Suprapubic skin (tissue), 4 donors: ENCODE measurements at regions not wholly inside any gene's neighbourhood (a gene's known extent, or its start where the extent isn't known, plus 50 kb on each side); places are given as distances from the start of the nearest gene placed in this dataset.

Experiments
- DNase-seq, 2 donors: peaks; one replicate each; pipeline ENCODE4 v3.0.0-alpha.2; 2019; ENCODE audit warnings: low spot score in 2 of 2
- H3K27ac ChIP-seq: fragments of 200-600 bp; sonication (generic); one replicate; pipeline ENCODE4 v1.5.1; 2019
- H3K27me3 ChIP-seq: fragments of 200-600 bp; sonication (generic); one replicate; pipeline ENCODE4 v1.5.1; 2019
- H3K36me3 ChIP-seq: fragments of 200-600 bp; sonication (generic); one replicate; pipeline ENCODE4 v1.5.1; 2019
- H3K4me1 ChIP-seq: fragments of 200-600 bp; sonication (generic); one replicate; pipeline ENCODE4 v1.5.1; 2019
- H3K4me3 ChIP-seq: fragments of 200-600 bp; sonication (generic); one replicate; pipeline ENCODE4 v1.5.1; 2019; ENCODE audit warnings: mild to moderate bottlenecking
- H3K9me3 ChIP-seq: fragments of 200-600 bp; sonication (generic); one replicate; pipeline ENCODE4 v1.5.1; 2019
- CTCF ChIP-seq, 2 donors: fragments of 200-600 bp in 1 of 2; fragments of 450-650 bp in 1 of 2; sonication (generic) in 1 of 2; IDR thresholded peaks; one replicate each; pipeline ENCODE4 v1.5.1; 2016 to 2019; ENCODE audit warnings: antibody characterized with exemption in 2 of 2, mild to moderate bottlenecking in 1 of 2, moderate library complexity in 1 of 2
- EP300 ChIP-seq: sonication (generic); formaldehyde crosslinking; IDR thresholded peaks from one replicate; pipeline ENCODE4 v1.6.1; 2017; ENCODE audit warnings: antibody characterized with exemption
- POLR2A ChIP-seq, 2 donors: fragments of 450-650 bp; IDR thresholded peaks; one replicate each; pipeline ENCODE4 v1.6.1; 2017; ENCODE audit warnings: antibody characterized with exemption in 2 of 2, mild to moderate bottlenecking in 2 of 2, moderate library complexity in 2 of 2
- POLR2AphosphoS5 ChIP-seq, 3 donors: sonication (generic); formaldehyde crosslinking; IDR thresholded peaks; one replicate each; pipeline ENCODE4 v1.6.1; 2017; ENCODE audit warnings: antibody characterized with exemption in 3 of 3
- WGBS: methylation state at CpG from one replicate; pipeline ENCODE4 v1.1.5; 2018; 5-methylcytosine and 5-hydroxymethylcytosine counted together

- Histone ChIP-seq H3K27me3 (no peaks in the 10 kb centered on the region), H3K36me3 (no peaks in the 10 kb centered on the region), H3K27ac (no peak overlapping the region), H3K4me3 (no peak overlapping the region), H3K9me3 (no peaks in the 10 kb centered on the region), H3K4me1 (no peaks in the 10 kb centered on the region)
- TF ChIP-seq POLR2AphosphoS5 (IDR thresholded peaks at IDR 0.05) (no peak), EP300 (no peak), CTCF (IDR thresholded peaks at IDR 0.05) (no peak), POLR2A (IDR thresholded peaks at IDR 0.05) (no peak)
- no peak for DNase-seq
- 97% methylated on average over 29 of the region's 38 CpGs for WGBS
Measured at GRCh38 chr18:60663060-60663989, 290.8 kb upstream of the MC4R start.

- H3K36me3 ChIP-seq = no peaks in the 10 kb centered on the region
- no peak overlapping the region for H3K27ac ChIP-seq
- no peak for TF ChIP-seq POLR2A (IDR thresholded peaks at IDR 0.05)
- H3K4me1 ChIP-seq = no peaks in the 10 kb centered on the region
- no peaks in the 10 kb centered on the region for H3K9me3 ChIP-seq
- H3K27me3 ChIP-seq = no peaks in the 10 kb centered on the region
- 94% methylated on average over 4 of the region's 4 CpGs for WGBS
- no peak overlapping the region for H3K4me3 ChIP-seq
- DNase-seq = no peak
Measured at GRCh38 chr18:60664736-60665135, 292.2 kb upstream of the MC4R start.

- Histone ChIP-seq H3K4me1 (no peaks in the 10 kb centered on the region), H3K27ac (no peak overlapping the region), H3K36me3 (no peaks in the 10 kb centered on the region), H3K27me3 (no peaks in the 10 kb centered on the region), H3K4me3 (no peak overlapping the region), H3K9me3 (no peaks in the 10 kb centered on the region)
- WGBS = 58% methylated on average over 1 of the region's 1 CpG
- no peak for DNase-seq
- TF ChIP-seq CTCF (IDR thresholded peaks at IDR 0.05) = no peak
Measured at GRCh38 chr18:60667016-60667415, 294.4 kb upstream of the MC4R start.

- Histone ChIP-seq H3K4me1 (no peaks in the 10 kb centered on the region), H3K27me3 (no peaks in the 10 kb centered on the region), H3K9me3 (no peaks in the 10 kb centered on the region), H3K4me3 (no peak overlapping the region), H3K36me3 (no peaks in the 10 kb centered on the region), H3K27ac (no peak overlapping the region)
- 92% methylated on average over 4 of the region's 4 CpGs for WGBS
- no peak for TF ChIP-seq CTCF (IDR thresholded peaks at IDR 0.05)
- TF ChIP-seq POLR2AphosphoS5 (IDR thresholded peaks at IDR 0.05) = no peak
- no peak for TF ChIP-seq EP300
- DNase-seq = no peak
Measured at GRCh38 chr18:60668583-60668982, 296.0 kb upstream of the MC4R start.

GRCh38 chr18:60669938-60670337, 297.4 kb upstream of the MC4R start:
- no peak for DNase-seq
- Histone ChIP-seq H3K4me1 (no peaks in the 10 kb centered on the region), H3K27ac (no peak overlapping the region), H3K4me3 (no peak overlapping the region), H3K27me3 (no peaks in the 10 kb centered on the region), H3K36me3 (no peaks in the 10 kb centered on the region), H3K9me3 (no peaks in the 10 kb centered on the region)
- no peak for TF ChIP-seq CTCF (IDR thresholded peaks at IDR 0.05)
- no peak for TF ChIP-seq POLR2A (IDR thresholded peaks at IDR 0.05)
- TF ChIP-seq POLR2AphosphoS5 (IDR thresholded peaks at IDR 0.05) = no peak
- no peak for TF ChIP-seq EP300

- H3K4me1 ChIP-seq = no peaks in the 10 kb centered on the region
- DNase-seq = no peak
- H3K9me3 ChIP-seq = no peaks in the 10 kb centered on the region
- no peaks in the 10 kb centered on the region for H3K27me3 ChIP-seq
- no peak overlapping the region for H3K4me3 ChIP-seq
- WGBS = 80% methylated on average over 1 of the region's 1 CpG
- no peak overlapping the region for H3K27ac ChIP-seq
- H3K36me3 ChIP-seq = no peaks in the 10 kb centered on the region
- no peak for TF ChIP-seq POLR2AphosphoS5 (IDR thresholded peaks at IDR 0.05)
- TF ChIP-seq EP300 = no peak
- no peak for TF ChIP-seq CTCF (IDR thresholded peaks at IDR 0.05)
- no peak for TF ChIP-seq POLR2A (IDR thresholded peaks at IDR 0.05)
Measured at GRCh38 chr18:60671021-60671420, 298.4 kb upstream of the MC4R start.
